ENCODE measurements at regions not wholly inside any gene's neighbourhood (a gene's known extent, or its start where the extent isn't known, plus 50 kb on each side); places are given as distances from the start of the nearest gene placed in this dataset.

- TF ChIP-seq, protein P1, sequence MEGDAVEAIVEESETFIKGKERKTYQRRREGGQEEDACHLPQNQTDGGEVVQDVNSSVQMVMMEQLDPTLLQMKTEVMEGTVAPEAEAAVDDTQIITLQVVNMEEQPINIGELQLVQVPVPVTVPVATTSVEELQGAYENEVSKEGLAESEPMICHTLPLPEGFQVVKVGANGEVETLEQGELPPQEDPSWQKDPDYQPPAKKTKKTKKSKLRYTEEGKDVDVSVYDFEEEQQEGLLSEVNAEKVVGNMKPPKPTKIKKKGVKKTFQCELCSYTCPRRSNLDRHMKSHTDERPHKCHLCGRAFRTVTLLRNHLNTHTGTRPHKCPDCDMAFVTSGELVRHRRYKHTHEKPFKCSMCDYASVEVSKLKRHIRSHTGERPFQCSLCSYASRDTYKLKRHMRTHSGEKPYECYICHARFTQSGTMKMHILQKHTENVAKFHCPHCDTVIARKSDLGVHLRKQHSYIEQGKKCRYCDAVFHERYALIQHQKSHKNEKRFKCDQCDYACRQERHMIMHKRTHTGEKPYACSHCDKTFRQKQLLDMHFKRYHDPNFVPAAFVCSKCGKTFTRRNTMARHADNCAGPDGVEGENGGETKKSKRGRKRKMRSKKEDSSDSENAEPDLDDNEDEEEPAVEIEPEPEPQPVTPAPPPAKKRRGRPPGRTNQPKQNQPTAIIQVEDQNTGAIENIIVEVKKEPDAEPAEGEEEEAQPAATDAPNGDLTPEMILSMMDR (IDR thresholded peaks at IDR 0.05): no peak
- TF ChIP-seq SREBF2 (IDR thresholded peaks at IDR 0.05): no peak
- TF ChIP-seq ESRRA (IDR thresholded peaks at IDR 0.05; ENCODE audit: borderline replicate concordance, low read length): no peak
- TF ChIP-seq HOXB13 (CRISPR knock-in tag; IDR thresholded peaks at IDR 0.05; ENCODE audit: low read depth): no peak
- TF ChIP-seq, protein P2, sequence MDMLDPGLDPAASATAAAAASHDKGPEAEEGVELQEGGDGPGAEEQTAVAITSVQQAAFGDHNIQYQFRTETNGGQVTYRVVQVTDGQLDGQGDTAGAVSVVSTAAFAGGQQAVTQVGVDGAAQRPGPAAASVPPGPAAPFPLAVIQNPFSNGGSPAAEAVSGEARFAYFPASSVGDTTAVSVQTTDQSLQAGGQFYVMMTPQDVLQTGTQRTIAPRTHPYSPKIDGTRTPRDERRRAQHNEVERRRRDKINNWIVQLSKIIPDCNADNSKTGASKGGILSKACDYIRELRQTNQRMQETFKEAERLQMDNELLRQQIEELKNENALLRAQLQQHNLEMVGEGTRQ (IDR thresholded peaks at IDR 0.05): no peak
- TF ChIP-seq CBX2 (IDR thresholded peaks at IDR 0.05; ENCODE audit: borderline replicate concordance, low read depth): no peak
- TF ChIP-seq RCOR1 (IDR thresholded peaks at IDR 0.05; ENCODE audit: low read depth, low read length): no peak
- TF ChIP-seq EP300 (IDR thresholded peaks at IDR 0.05): no peak
- TF ChIP-seq POLR2A (IDR thresholded peaks at IDR 0.05; ENCODE audit: low read length): no peak
- TF ChIP-seq SMC3 (IDR thresholded peaks at IDR 0.05): no peak
- TF ChIP-seq MAX (IDR thresholded peaks at IDR 0.05): no peak
Observed at GRCh38 chr13:88329066-88329465, 657.9 kb downstream of the SLITRK5 start.
